GM23248 (cell line): ENCODE measurements at regions not wholly inside any gene's neighbourhood (a gene's known extent, or its start where the extent isn't known, plus 50 kb on each side); places are given as distances from the start of the nearest gene placed in this dataset.

Source experiments
- EZH2 ChIP-seq: fragments of 200-600 bp; sonication (generic); IDR thresholded peaks from 2 replicates; pipeline ENCODE4 v1.6.1; 2018; ENCODE audit warnings: antibody characterized with exemption, mild to moderate bottlenecking; ENCODE audit not compliant: insufficient read depth, poor library complexity, severe bottlenecking
- EZH2phosphoT487 ChIP-seq: fragments of 200-600 bp; sonication (generic); IDR thresholded peaks from 2 replicates; pipeline ENCODE4 v1.6.1; 2018; ENCODE audit warnings: antibody characterized with exemption, moderate library complexity, mild to moderate bottlenecking, low read depth; ENCODE audit not compliant: insufficient read depth

GRCh38 chr22:27662359-27663301, 138.9 kb downstream of the MN1 start:
- no peak for TF ChIP-seq EZH2phosphoT487
- TF ChIP-seq EZH2 = no peak
